Embryonic facial prominence (tissue), 1 donor: ENCODE measurements at regions not wholly inside any gene's neighbourhood (a gene's known extent, or its start where the extent isn't known, plus 50 kb on each side); places are given as distances from the start of the nearest gene placed in this dataset.
A peak's percentile ranks its signal among the peaks of the same experiment; 100 is the strongest.
"Not testable (repeated sequence)": the region's sequence is repeated elsewhere in the genome, so short reads cannot be mapped to it uniquely, and the experiment has no call there.

ENCODE experiments used
- DNase-seq: peaks from one replicate; pipeline ENCODE4 v3.0.0-alpha.2; 2016; ENCODE audit errors: extremely low spot score

- no peak for DNase-seq
These were observed 464.5 kb upstream of the SLITRK5 start for GRCh38 chr13:87206708-87207107.

DNA sequence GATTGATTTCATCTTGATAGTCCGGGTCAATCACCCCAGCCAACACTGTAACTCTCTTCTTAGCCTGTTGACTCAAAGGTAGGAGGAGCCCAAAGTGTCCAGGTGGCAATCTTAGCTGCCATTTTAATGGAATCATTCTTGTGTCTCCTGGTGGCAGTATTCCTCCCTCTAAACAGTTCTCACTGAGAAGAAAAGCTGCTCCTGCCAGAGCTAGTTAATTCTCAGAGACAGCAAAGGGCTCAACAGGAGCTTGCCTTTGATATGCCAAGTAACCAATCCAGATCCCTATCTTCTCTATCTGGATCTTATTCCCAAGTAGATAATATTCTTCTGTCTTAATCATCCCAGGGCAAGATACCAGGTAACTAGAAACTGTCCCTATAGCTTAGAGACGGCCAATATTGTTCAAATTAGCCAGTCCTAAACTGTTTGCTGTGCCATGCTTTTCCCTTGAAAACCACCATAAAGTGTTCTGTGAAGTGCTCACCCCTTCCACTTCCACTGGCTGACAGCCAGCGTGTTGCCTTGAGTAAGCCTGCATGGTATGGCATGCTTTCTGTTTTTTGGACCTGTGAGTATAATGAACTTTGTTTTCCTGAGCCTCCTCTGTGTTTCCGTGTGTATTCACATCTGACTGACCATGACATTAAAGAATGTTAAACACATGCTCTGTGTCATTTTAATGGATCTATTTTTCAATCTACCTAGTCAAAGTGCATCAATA lies 463.7 kb upstream of the SLITRK5 start:
- no peak for DNase-seq

GRCh38 chr13:87208636-87209035 lies 462.5 kb upstream of the SLITRK5 start:
- DNase-seq = no peak

GRCh38 chr13:87234981-87235380 lies 436.2 kb upstream of the SLITRK5 start:
- peak; percentile 10 for DNase-seq

GRCh38 chr13:87235621-87236020 lies 435.6 kb upstream of the SLITRK5 start:
- no peak for DNase-seq

- DNase-seq = no peak
These were observed 426.8 kb upstream of the SLITRK5 start for GRCh38 chr13:87244256-87244890.

DNA sequence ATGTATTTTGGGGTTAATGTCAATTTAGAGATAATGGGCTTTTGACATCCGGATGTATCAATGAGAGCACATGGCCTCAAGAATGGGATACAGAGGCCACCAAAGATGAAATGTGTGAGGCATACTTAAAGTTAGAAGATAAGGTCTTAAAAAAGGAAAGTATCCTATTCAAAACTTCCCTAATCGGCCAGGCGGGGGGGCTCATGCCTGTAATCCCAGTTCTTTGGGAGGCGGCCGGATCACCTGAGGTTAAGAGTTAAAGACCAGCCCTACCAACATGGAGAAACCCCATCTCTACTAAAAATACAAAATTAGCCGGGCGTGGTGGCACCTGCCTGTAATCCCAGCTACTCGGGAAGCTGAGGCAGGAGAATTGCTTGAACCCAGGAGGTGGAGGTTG lies 421.3 kb upstream of the SLITRK5 start:
- DNase-seq = not testable (repeated sequence)

GRCh38 chr13:87255394-87255793 lies 415.8 kb upstream of the SLITRK5 start:
- DNase-seq = no peak

- no peak for DNase-seq
These were observed 411.6 kb upstream of the SLITRK5 start for GRCh38 chr13:87259479-87260083.

- no peak for DNase-seq
These were observed 396.9 kb upstream of the SLITRK5 start for GRCh38 chr13:87274209-87274819.

DNA sequence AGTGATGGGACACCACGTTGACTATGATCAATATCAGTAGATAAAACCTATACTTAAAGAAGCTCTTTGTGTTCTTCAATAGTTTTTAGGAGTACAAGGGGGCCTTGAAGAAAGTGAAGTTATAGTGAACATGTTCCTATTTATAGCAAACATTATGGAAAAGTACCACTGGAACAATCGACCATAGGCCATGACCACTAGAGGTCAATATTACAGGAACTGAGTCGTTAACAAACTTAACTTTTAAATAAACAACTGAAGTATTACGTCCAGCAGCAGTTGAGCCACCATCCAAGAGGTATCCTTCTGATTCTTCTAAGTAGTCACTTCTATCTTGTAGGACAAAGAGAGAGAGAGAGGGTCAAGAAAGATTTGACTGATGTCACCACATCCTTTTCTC lies 391.0 kb upstream of the SLITRK5 start:
- DNase-seq = no peak

GRCh38 chr13:87287721-87288120 lies 383.4 kb upstream of the SLITRK5 start:
- no peak for DNase-seq

DNA sequence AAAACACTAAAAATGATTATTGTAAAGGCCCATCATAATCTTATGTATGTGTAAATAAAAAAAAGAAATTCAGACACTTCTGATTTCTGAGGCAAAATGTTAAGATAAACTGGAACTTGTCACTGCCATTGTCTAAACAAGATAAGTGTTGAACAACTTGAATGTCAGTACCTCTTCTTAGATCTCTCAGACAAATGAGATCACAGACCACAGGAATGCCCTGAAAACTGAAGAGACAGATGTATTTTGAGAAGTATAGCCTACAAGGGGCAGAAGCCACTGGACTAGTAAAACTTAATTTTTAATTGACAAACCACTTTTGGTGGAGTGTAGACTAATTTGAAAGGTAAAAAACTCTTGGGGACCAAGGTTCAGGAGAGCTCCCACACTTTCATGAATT lies 375.5 kb upstream of the SLITRK5 start:
- DNase-seq = no peak

GRCh38 chr13:87302034-87302433 lies 369.1 kb upstream of the SLITRK5 start:
- DNase-seq = no peak

DNA sequence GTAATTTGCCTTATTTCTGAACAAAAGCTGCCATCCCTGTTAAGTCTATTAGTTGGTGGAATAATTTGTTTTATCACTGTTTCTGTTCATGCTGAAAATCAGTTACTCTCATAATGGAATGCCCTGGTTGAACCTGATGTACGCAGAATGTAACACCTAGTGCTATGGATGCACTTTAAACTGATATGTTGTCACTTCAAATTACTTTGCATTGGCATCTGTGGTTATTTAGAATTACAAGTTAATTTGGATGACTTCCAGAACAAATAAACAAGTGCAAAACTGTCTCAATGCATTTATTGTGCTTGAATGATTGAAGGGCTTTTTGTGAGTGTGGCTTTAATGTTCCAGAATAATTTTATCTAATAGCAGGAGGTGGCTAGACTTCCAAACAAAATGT lies 368.2 kb upstream of the SLITRK5 start:
- no peak for DNase-seq

DNA sequence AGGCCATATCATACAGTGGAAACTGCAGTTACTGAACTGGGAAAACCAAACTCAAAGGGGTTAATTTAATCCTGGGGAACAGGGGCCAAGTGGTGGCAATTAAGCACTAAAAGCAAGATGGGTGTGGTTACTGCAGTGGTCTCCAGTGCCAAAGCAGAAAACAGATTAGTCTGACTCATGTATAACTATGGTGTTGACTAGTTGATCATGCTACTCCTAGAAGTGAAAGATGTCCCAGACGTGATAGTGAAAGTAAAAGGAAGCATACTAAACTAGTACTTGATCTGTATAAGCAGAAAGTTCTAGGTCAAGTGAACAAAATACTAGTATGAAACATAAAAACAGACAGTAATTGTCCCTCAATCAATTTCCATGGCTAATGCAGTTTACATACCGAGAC lies 360.0 kb upstream of the SLITRK5 start:
- DNase-seq = no peak

GRCh38 chr13:87314822-87315221 lies 356.3 kb upstream of the SLITRK5 start:
- no peak for DNase-seq

- no peak for DNase-seq
These were observed 348.8 kb upstream of the SLITRK5 start for GRCh38 chr13:87322386-87322785.

GRCh38 chr13:87324558-87324957 lies 346.6 kb upstream of the SLITRK5 start:
- no peak for DNase-seq

- no peak for DNase-seq
These were observed 340.0 kb upstream of the SLITRK5 start for GRCh38 chr13:87331178-87331577.

DNA sequence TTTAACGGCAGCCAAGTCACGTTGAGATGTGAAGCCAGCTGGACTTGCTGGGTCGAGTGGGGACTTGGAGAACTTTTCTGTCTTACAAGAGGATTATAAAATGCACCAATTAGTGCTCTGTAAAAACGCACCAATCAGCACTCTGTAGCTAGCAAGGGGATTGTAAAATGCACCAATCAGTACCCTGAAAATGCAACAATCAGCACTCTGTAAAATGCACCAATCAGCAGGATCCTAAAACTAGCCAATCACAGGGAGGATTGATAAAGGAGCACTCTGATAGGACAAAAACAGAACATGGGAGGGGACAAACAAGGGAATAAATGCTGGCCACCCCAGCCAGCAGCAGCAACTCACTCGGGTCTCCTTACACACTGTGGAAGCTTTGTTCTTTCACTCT lies 337.6 kb upstream of the SLITRK5 start:
- DNase-seq = no peak

- no peak for DNase-seq
These were observed 337.0 kb upstream of the SLITRK5 start for GRCh38 chr13:87334176-87334575.
